Naive thymus-derived CD4-positive, alpha-beta T cell (primary cell): ENCODE measurements at regions not wholly inside any gene's neighbourhood (a gene's known extent, or its start where the extent isn't known, plus 50 kb on each side); places are given as distances from the start of the nearest gene placed in this dataset.

Experiments
- ATAC-seq: fragments of 150-1000 bp; cut with Tn5 transposase; 2 replicates; pipeline ENCODE4 v1.10.0; 2021; ENCODE audit warnings: mild to moderate bottlenecking, moderate library complexity
- CTCF ChIA-PET: fragments of 350-600 bp; sonication (Branson Sonifier 250); formaldehyde crosslinking; loops from one replicate; lab custom pipeline; 2021; ENCODE audit warnings: antibody characterized with exemption; lab: Charles Lee
- POLR2A ChIA-PET: fragments of 350-600 bp; sonication (Branson Sonifier 250); formaldehyde crosslinking; loops from one replicate; lab custom pipeline; 2021; ENCODE audit warnings: antibody characterized with exemption, inconsistent platforms; lab: Charles Lee
- DNase-seq, 9 donors: peaks; one replicate each; pipeline versions ENCODE4 v3.0.0 to v3.0.0-alpha.2; 2020 to 2022; ENCODE audit warnings: mixed read lengths in 1 of 9
- H3K27ac ChIP-seq: one replicate; pipeline ENCODE4 v1.7.0; 2013; ENCODE audit warnings: mild to moderate bottlenecking, low read depth, low read length, moderate library complexity
- H3K27me3 ChIP-seq, 2 donors: one replicate each; pipeline ENCODE4 v1.7.0; 2013; ENCODE audit warnings: low read length in 2 of 2, mild to moderate bottlenecking in 2 of 2, moderate library complexity in 2 of 2; ENCODE audit not compliant: control insufficient read depth in 2 of 2, insufficient read depth in 2 of 2
- H3K36me3 ChIP-seq, 3 experiments: 1 replicate in 2 of 3; 2 replicates in 1 of 3; pipeline ENCODE4 v1.7.0; 2013; ENCODE audit warnings: low read length in 3 of 3, mild to moderate bottlenecking in 3 of 3, moderate library complexity in 1 of 3; ENCODE audit not compliant: insufficient read depth in 3 of 3, control insufficient read depth in 2 of 3
- H3K4me1 ChIP-seq, 2 donors: one replicate each; pipeline ENCODE4 v1.7.0; 2013; ENCODE audit warnings: low read length in 2 of 2, mild to moderate bottlenecking in 2 of 2, moderate library complexity in 1 of 2; ENCODE audit not compliant: control insufficient read depth in 2 of 2, insufficient read depth in 2 of 2
- H3K4me3 ChIP-seq: 2 replicates; pipeline ENCODE4 v1.7.0; 2013; ENCODE audit warnings: mild to moderate bottlenecking, low read length
- H3K9me3 ChIP-seq, 3 experiments: 1 replicate in 2 of 3; 2 replicates in 1 of 3; pipeline ENCODE4 v1.7.0; 2013; ENCODE audit warnings: low read length in 3 of 3; ENCODE audit not compliant: control insufficient read depth in 2 of 3
- H3K27ac Mint-ChIP-seq, 9 donors: one replicate each; pipeline ENCODE4 v1.8.0; 2020 to 2022; ENCODE audit warnings: mixed read lengths in 9 of 9, mild to moderate bottlenecking in 8 of 9, moderate library complexity in 5 of 9, inconsistent platforms in 2 of 9
- H3K27me3 Mint-ChIP-seq, 5 donors: one replicate each; pipeline ENCODE4 v1.8.0; 2021 to 2022; ENCODE audit warnings: mixed read lengths in 5 of 5, mild to moderate bottlenecking in 1 of 5
- H3K36me3 Mint-ChIP-seq, 5 donors: one replicate each; pipeline ENCODE4 v1.8.0; 2020 to 2022; ENCODE audit warnings: mixed read lengths in 5 of 5, mild to moderate bottlenecking in 3 of 5, inconsistent platforms in 1 of 5
- H3K4me1 Mint-ChIP-seq, 7 donors: one replicate each; pipeline ENCODE4 v1.8.0; 2020 to 2022; ENCODE audit warnings: mixed read lengths in 7 of 7, mild to moderate bottlenecking in 3 of 7, inconsistent platforms in 1 of 7
- H3K4me3 Mint-ChIP-seq, 10 donors: one replicate each; pipeline ENCODE4 v1.8.0; 2020 to 2022; ENCODE audit warnings: mild to moderate bottlenecking in 10 of 10, mixed read lengths in 10 of 10, moderate library complexity in 6 of 10, inconsistent platforms in 2 of 10
- H3K9me3 Mint-ChIP-seq, 11 donors: one replicate each; pipeline ENCODE4 v1.8.0; 2020 to 2022; ENCODE audit warnings: mixed read lengths in 11 of 11, mild to moderate bottlenecking in 4 of 11, inconsistent platforms in 1 of 11, moderate library complexity in 1 of 11
- intact Hi-C, 2 donors: fragments of 100-400 bp; cut with micrococcal nuclease; formaldehyde crosslinking; loops; one replicate each; pipeline ENCODE4 v1.15.1; 2023

- intact Hi-C loops: no loop called here
- H3K9me3 ChIP-seq: peaks cover 0 to 8% (median 5%) of the 10 kb centered on the region in 3 experiments
- CTCF ChIA-PET: interaction anchor here (0.6 kb wide), 1 partner anchor 174 kb away, joined by 3 read pairs; no protein-coding TSS in a partner anchor
- H3K36me3 Mint-ChIP-seq: peaks cover 0 to 12% (median 8%) of the 10 kb centered on the region in 5 donors
- no peak overlapping the region for H3K27ac Mint-ChIP-seq
- peaks cover 0 to 23% (median 6%) of the 10 kb centered on the region in 11 donors for H3K9me3 Mint-ChIP-seq
- no peaks in the 10 kb centered on the region for H3K4me1 ChIP-seq
- POLR2A ChIA-PET: interaction anchor here (0.6 kb wide), 1 partner anchor 393 kb away, joined by 4 read pairs; no protein-coding TSS in a partner anchor
- H3K27me3 Mint-ChIP-seq: no peaks in the 10 kb centered on the region
- DNase-seq (no peak), ATAC-seq (no peak)
- H3K4me3 ChIP-seq: no peak overlapping the region
- no peaks in the 10 kb centered on the region for H3K27me3 ChIP-seq
- no peak overlapping the region for H3K27ac ChIP-seq
- no peaks in the 10 kb centered on the region for H3K36me3 ChIP-seq
- no peak overlapping the region for H3K4me3 Mint-ChIP-seq
- no peaks in the 10 kb centered on the region for H3K4me1 Mint-ChIP-seq
Observed at GRCh38 chr5:56303511-56303910, 70.4 kb upstream of the ANKRD55 start.

- no peaks in the 10 kb centered on the region for H3K36me3 ChIP-seq
- H3K4me3 ChIP-seq: no peak overlapping the region
- CTCF ChIA-PET: interaction anchor here (0.6 kb wide), 1 partner anchor 960 kb away, joined by 3 read pairs; no protein-coding TSS in a partner anchor
- POLR2A ChIA-PET: interaction anchor here (0.6 kb wide), 1 partner anchor 526 kb away, joined by 3 read pairs; no protein-coding TSS in a partner anchor
- H3K27me3 Mint-ChIP-seq: no peaks in the 10 kb centered on the region
- peaks cover 0 to 12% (median 8%) of the 10 kb centered on the region in 5 donors for H3K36me3 Mint-ChIP-seq
- no peaks in the 10 kb centered on the region for H3K4me1 Mint-ChIP-seq
- no peak overlapping the region for H3K4me3 Mint-ChIP-seq
- intact Hi-C loops: no loop called here
- ATAC-seq: no peak
- no peaks in the 10 kb centered on the region for H3K4me1 ChIP-seq
- DNase-seq: no peak
- peaks cover 0 to 16% (median 6%) of the 10 kb centered on the region in 11 donors for H3K9me3 Mint-ChIP-seq
- peaks cover 0 to 8% (median 5%) of the 10 kb centered on the region in 3 experiments for H3K9me3 ChIP-seq
- H3K27me3 ChIP-seq: no peaks in the 10 kb centered on the region
- H3K27ac ChIP-seq: no peak overlapping the region
- no peak overlapping the region for H3K27ac Mint-ChIP-seq
Observed at GRCh38 chr5:56302027-56302426, 68.9 kb upstream of the ANKRD55 start.

- ATAC-seq (no peak), DNase-seq (no peak)
- CTCF ChIA-PET: no interaction called here
- Histone ChIP-seq H3K9me3 (no peaks in the 10 kb centered on the region), H3K4me1 (no peaks in the 10 kb centered on the region), H3K4me3 (no peak overlapping the region), H3K27ac (no peak overlapping the region), H3K36me3 (no peaks in the 10 kb centered on the region), H3K27me3 (no peaks in the 10 kb centered on the region)
- Mint-ChIP-seq H3K9me3 (peaks cover 0 to 6% (median 3%) of the 10 kb centered on the region in 11 donors), H3K4me3 (no peak overlapping the region), H3K27me3 (no peaks in the 10 kb centered on the region), H3K4me1 (peaks cover 0 to 3% (median 0%) of the 10 kb centered on the region in 7 donors), H3K36me3 (peaks cover 0 to 6% (median 0%) of the 10 kb centered on the region in 5 donors), H3K27ac (no peak overlapping the region)
- intact Hi-C loops: no loop called here
- POLR2A ChIA-PET: no interaction called here
Observed at GRCh38 chr5:56301069-56301468, 67.9 kb upstream of the ANKRD55 start.

- no peaks in the 10 kb centered on the region for H3K9me3 ChIP-seq
- H3K36me3 Mint-ChIP-seq: peaks cover 0 to 2% (median 0%) of the 10 kb centered on the region in 5 donors
- H3K4me1 ChIP-seq: no peaks in the 10 kb centered on the region
- H3K27ac ChIP-seq: no peak overlapping the region
- POLR2A ChIA-PET: no interaction called here
- H3K9me3 Mint-ChIP-seq: peaks cover 0 to 8% (median 0%) of the 10 kb centered on the region in 11 donors
- H3K4me3 Mint-ChIP-seq: no peak overlapping the region
- no peak overlapping the region for H3K4me3 ChIP-seq
- H3K27ac Mint-ChIP-seq: no peak overlapping the region
- intact Hi-C loops: no loop called here
- H3K4me1 Mint-ChIP-seq: peaks cover 0 to 3% (median 0%) of the 10 kb centered on the region in 7 donors
- no peaks in the 10 kb centered on the region for H3K36me3 ChIP-seq
- DNase-seq: no peak
- H3K27me3 Mint-ChIP-seq: no peaks in the 10 kb centered on the region
- CTCF ChIA-PET: no interaction called here
- no peak for ATAC-seq
- H3K27me3 ChIP-seq: no peaks in the 10 kb centered on the region
Observed at GRCh38 chr5:56299212-56299611, 66.1 kb upstream of the ANKRD55 start.

GRCh38 chr5:56298336-56299090 is 65.4 kb upstream of the ANKRD55 start:
- H3K36me3 Mint-ChIP-seq: peaks cover 0 to 5% (median 0%) of the 10 kb centered on the region in 5 donors
- no peak overlapping the region for H3K27ac ChIP-seq
- no peaks in the 10 kb centered on the region for H3K27me3 Mint-ChIP-seq
- no peak overlapping the region for H3K27ac Mint-ChIP-seq
- intact Hi-C loops: no loop called here
- H3K36me3 ChIP-seq: no peaks in the 10 kb centered on the region
- ChIA-PET CTCF (no interaction called here), POLR2A (no interaction called here)
- no peaks in the 10 kb centered on the region for H3K9me3 ChIP-seq
- no peaks in the 10 kb centered on the region for H3K4me1 ChIP-seq
- H3K9me3 Mint-ChIP-seq: peaks cover 0 to 11% (median 0%) of the 10 kb centered on the region in 11 donors
- DNase-seq (no peak), ATAC-seq (no peak)
- H3K27me3 ChIP-seq: no peaks in the 10 kb centered on the region
- no peak overlapping the region for H3K4me3 Mint-ChIP-seq
- H3K4me3 ChIP-seq: no peak overlapping the region
- H3K4me1 Mint-ChIP-seq: peaks cover 0 to 5% (median 0%) of the 10 kb centered on the region in 7 donors

GRCh38 chr5:56297851-56298250 is 64.7 kb upstream of the ANKRD55 start:
- H3K36me3 Mint-ChIP-seq: peaks cover 0 to 7% (median 0%) of the 10 kb centered on the region in 5 donors
- no peak for DNase-seq
- no peaks in the 10 kb centered on the region for H3K4me1 ChIP-seq
- peaks cover 0 to 14% (median 0%) of the 10 kb centered on the region in 11 donors for H3K9me3 Mint-ChIP-seq
- H3K27me3 Mint-ChIP-seq: no peaks in the 10 kb centered on the region
- H3K36me3 ChIP-seq: no peaks in the 10 kb centered on the region
- H3K4me3 ChIP-seq: no peak overlapping the region
- H3K4me3 Mint-ChIP-seq: no peak overlapping the region
- intact Hi-C loops: no loop called here
- H3K27ac ChIP-seq: no peak overlapping the region
- ChIA-PET CTCF (no interaction called here), POLR2A (no interaction called here)
- ATAC-seq: no peak
- H3K9me3 ChIP-seq: no peaks in the 10 kb centered on the region
- no peak overlapping the region for H3K27ac Mint-ChIP-seq
- peaks cover 0 to 9% (median 0%) of the 10 kb centered on the region in 7 donors for H3K4me1 Mint-ChIP-seq
- no peaks in the 10 kb centered on the region for H3K27me3 ChIP-seq
